ENCODE measurements at regions not wholly inside any gene's neighbourhood (a gene's known extent, or its start where the extent isn't known, plus 50 kb on each side); places are given as distances from the start of the nearest gene placed in this dataset. TPM values are rescaled to one million over a fixed set of nuclear protein-coding genes. Genes with fewer than 3 reads are reported as not detected.

Small RNA genes lying in the stretch of these regions (small RNA-seq; reads per million reads assigned to genes)
- gene AC107297.1 (not detected), gene RF00066 (not detected)

Data from hematopoietic multipotent progenitor cell (in vitro differentiated cells).